SJCRH30 (cell line): ENCODE measurements at regions not wholly inside any gene's neighbourhood (a gene's known extent, or its start where the extent isn't known, plus 50 kb on each side); places are given as distances from the start of the nearest gene placed in this dataset.

Experiments
- DNase-seq, 2 experiments: peaks; one replicate each; pipeline ENCODE4 v3.0.0-alpha.2; 2015 to 2020
- H3K27ac ChIP-seq: fragments of 250-450 bp; sonication (Bioruptor Pico); 2 replicates; pipeline ENCODE4 v1.5.1; 2020; ENCODE audit warnings: mild to moderate bottlenecking, moderate library complexity
- H3K27me3 ChIP-seq: fragments of 250-450 bp; sonication (Bioruptor Pico); 2 replicates; pipeline ENCODE4 v1.5.1; 2020; ENCODE audit warnings: mild to moderate bottlenecking, moderate library complexity
- H3K36me3 ChIP-seq: fragments of 250-450 bp; sonication (Bioruptor Pico); 2 replicates; pipeline ENCODE4 v1.5.1; 2020; ENCODE audit warnings: mild to moderate bottlenecking, moderate library complexity
- H3K4me1 ChIP-seq: fragments of 250-450 bp; sonication (Bioruptor Pico); 2 replicates; pipeline ENCODE4 v1.5.1; 2020; ENCODE audit warnings: mild to moderate bottlenecking, moderate library complexity
- H3K4me3 ChIP-seq: fragments of 250-450 bp; sonication (Bioruptor Pico); 2 replicates; pipeline ENCODE4 v1.5.1; 2020; ENCODE audit warnings: mild to moderate bottlenecking, moderate library complexity
- H3K9me3 ChIP-seq: fragments of 250-450 bp; sonication (Bioruptor Pico); replicated peaks from 2 replicates; pipeline ENCODE4 v1.5.1; 2020; ENCODE audit warnings: mild to moderate bottlenecking, moderate library complexity

GRCh38 chr14:101444116-101444515 is 117.2 kb upstream of the DIO3 start:
- no peaks in the 10 kb centered on the region for H3K9me3 ChIP-seq
- DNase-seq, result no peak
- H3K36me3 ChIP-seq, result no peaks in the 10 kb centered on the region
- no peaks in the 10 kb centered on the region for H3K4me1 ChIP-seq
- H3K27me3 ChIP-seq, result 0 out of 2 replicates have a peak, but pooled peaks cover 3% of the 10 kb centered on the region
- no peak overlapping the region for H3K27ac ChIP-seq
- H3K4me3 ChIP-seq, result no peak overlapping the region

- 0 out of 2 replicates have a peak, but pooled peaks cover 3% of the 10 kb centered on the region for H3K27me3 ChIP-seq
- H3K36me3 ChIP-seq, result no peaks in the 10 kb centered on the region
Observed at GRCh38 chr14:101445278-101445677, 116.0 kb upstream of the DIO3 start.

GRCh38 chr14:101446387-101446969 is 114.8 kb upstream of the DIO3 start:
- Histone ChIP-seq H3K4me3 (no peak overlapping the region), H3K9me3 (no peaks in the 10 kb centered on the region), H3K36me3 (no peaks in the 10 kb centered on the region)

More at GRCh38 chr14:101445278-101445677, 116.0 kb upstream of the DIO3 start:
- H3K9me3 ChIP-seq, result no peaks in the 10 kb centered on the region
- DNase-seq, result no peak
- H3K4me1 ChIP-seq, result no peaks in the 10 kb centered on the region
- no peak overlapping the region for H3K27ac ChIP-seq
- no peak overlapping the region for H3K4me3 ChIP-seq

GRCh38 chr14:101449114-101449513 is 112.2 kb upstream of the DIO3 start:
- H3K27ac ChIP-seq, result no peak overlapping the region
- H3K9me3 ChIP-seq, result no peaks in the 10 kb centered on the region
- no peak overlapping the region for H3K4me3 ChIP-seq
- no peaks in the 10 kb centered on the region for H3K27me3 ChIP-seq
- DNase-seq, result no peak
- H3K4me1 ChIP-seq, result no peaks in the 10 kb centered on the region
- no peaks in the 10 kb centered on the region for H3K36me3 ChIP-seq

More at GRCh38 chr14:101446387-101446969, 114.8 kb upstream of the DIO3 start:
- Histone ChIP-seq H3K4me1 (no peaks in the 10 kb centered on the region), H3K27me3 (no peaks in the 10 kb centered on the region), H3K27ac (no peak overlapping the region)
- DNase-seq, result no peak

GRCh38 chr14:101451166-101451565 is 110.1 kb upstream of the DIO3 start:
- no peaks in the 10 kb centered on the region for H3K9me3 ChIP-seq
- no peak for DNase-seq
- H3K27me3 ChIP-seq, result no peaks in the 10 kb centered on the region
- no peak overlapping the region for H3K27ac ChIP-seq
- H3K4me1 ChIP-seq, result no peaks in the 10 kb centered on the region
- H3K36me3 ChIP-seq, result no peaks in the 10 kb centered on the region
- no peak overlapping the region for H3K4me3 ChIP-seq

GRCh38 chr14:101453225-101453624 is 108.1 kb upstream of the DIO3 start:
- no peak overlapping the region for H3K4me3 ChIP-seq
- no peaks in the 10 kb centered on the region for H3K27me3 ChIP-seq
- H3K9me3 ChIP-seq, result no peaks in the 10 kb centered on the region
- H3K36me3 ChIP-seq, result no peaks in the 10 kb centered on the region
- no peak for DNase-seq
- H3K4me1 ChIP-seq, result no peaks in the 10 kb centered on the region
- H3K27ac ChIP-seq, result no peak overlapping the region

GRCh38 chr14:101454229-101454628 is 107.1 kb upstream of the DIO3 start:
- no peak for DNase-seq
- Histone ChIP-seq H3K4me1 (no peaks in the 10 kb centered on the region), H3K27ac (no peak overlapping the region), H3K27me3 (no peaks in the 10 kb centered on the region), H3K9me3 (no peaks in the 10 kb centered on the region), H3K36me3 (no peaks in the 10 kb centered on the region), H3K4me3 (no peak overlapping the region)

- Histone ChIP-seq H3K27me3 (no peaks in the 10 kb centered on the region), H3K36me3 (no peaks in the 10 kb centered on the region), H3K4me1 (no peaks in the 10 kb centered on the region), H3K4me3 (no peak overlapping the region), H3K9me3 (no peaks in the 10 kb centered on the region), H3K27ac (no peak overlapping the region)
- DNase-seq, result no peak
Observed at GRCh38 chr14:101456246-101457175, 104.8 kb upstream of the DIO3 start.

- H3K36me3 ChIP-seq, result no peaks in the 10 kb centered on the region
- 0 out of 2 replicates have a peak, but pooled peaks cover 2% of the 10 kb centered on the region for H3K27me3 ChIP-seq
- no peak for DNase-seq
- no peaks in the 10 kb centered on the region for H3K4me1 ChIP-seq
- no peaks in the 10 kb centered on the region for H3K9me3 ChIP-seq
- no peak overlapping the region for H3K4me3 ChIP-seq
- H3K27ac ChIP-seq, result no peak overlapping the region
Observed at GRCh38 chr14:101457301-101457935, 103.9 kb upstream of the DIO3 start.

- no peaks in the 10 kb centered on the region for H3K9me3 ChIP-seq
- H3K36me3 ChIP-seq, result no peaks in the 10 kb centered on the region
- H3K4me1 ChIP-seq, result no peaks in the 10 kb centered on the region
- H3K27ac ChIP-seq, result no peak overlapping the region
- H3K27me3 ChIP-seq, result 0 out of 2 replicates have a peak, but pooled peaks cover 2% of the 10 kb centered on the region
- no peak for DNase-seq
- no peak overlapping the region for H3K4me3 ChIP-seq
Observed at GRCh38 chr14:101457936-101458740, 103.2 kb upstream of the DIO3 start.

- no peak overlapping the region for H3K4me3 ChIP-seq
- no peaks in the 10 kb centered on the region for H3K9me3 ChIP-seq
- no peaks in the 10 kb centered on the region for H3K36me3 ChIP-seq
- 0 out of 2 replicates have a peak, but pooled peaks cover 2% of the 10 kb centered on the region for H3K27me3 ChIP-seq
- no peaks in the 10 kb centered on the region for H3K4me1 ChIP-seq
- H3K27ac ChIP-seq, result no peak overlapping the region
- no peak for DNase-seq
Observed at GRCh38 chr14:101458741-101459550, 102.3 kb upstream of the DIO3 start.

- Histone ChIP-seq H3K9me3 (no peaks in the 10 kb centered on the region), H3K27ac (no peak overlapping the region), H3K36me3 (no peaks in the 10 kb centered on the region), H3K4me3 (no peak overlapping the region), H3K4me1 (no peaks in the 10 kb centered on the region), H3K27me3 (peaks cover 2% of the 10 kb centered on the region; the same call in 1 of the 2 replicates)
- no peak for DNase-seq
Observed at GRCh38 chr14:101459551-101459900, 101.8 kb upstream of the DIO3 start.

- Histone ChIP-seq H3K27ac (no peak overlapping the region), H3K4me3 (no peak overlapping the region), H3K27me3 (peaks cover 5% of the 10 kb centered on the region; the same call in 1 of the 2 replicates), H3K4me1 (no peaks in the 10 kb centered on the region), H3K9me3 (no peaks in the 10 kb centered on the region), H3K36me3 (no peaks in the 10 kb centered on the region)
- no peak for DNase-seq
Observed at GRCh38 chr14:101460521-101460920, 100.8 kb upstream of the DIO3 start.
